PC-9 (cell line): ENCODE measurements at regions not wholly inside any gene's neighbourhood (a gene's known extent, or its start where the extent isn't known, plus 50 kb on each side); places are given as distances from the start of the nearest gene placed in this dataset.

Experiments used
- BruUV-seq: library from RNA; stranded (reverse); fragments of 400-500 nt; replicated peaks from 2 replicates; lab custom pipeline; 2021; lab: Mats Ljungman, UMichigan
- CTCF ChIA-PET: fragments of 300-600 bp; sonication (Branson Sonifier 250); formaldehyde crosslinking; loops from one replicate; lab custom pipeline; 2022; ENCODE audit warnings: antibody characterized with exemption; lab: Charles Lee
- POLR2A ChIA-PET: fragments of 300-600 bp; sonication (Branson Sonifier 250); formaldehyde crosslinking; loops from one replicate; lab custom pipeline; 2022; ENCODE audit warnings: antibody characterized with exemption; ENCODE audit not compliant: unreplicated experiment; lab: Charles Lee
- DNase-seq, 2 experiments: peaks; one replicate each; pipeline versions ENCODE4 v3.0.0 to v3.0.0-alpha.2; 2015 to 2022; ENCODE audit warnings: mixed read lengths in 1 of 2
- H2AFZ ChIP-seq: fragments of 200-600 bp; sonication (generic); 2 replicates; pipeline ENCODE4 v1.8.1; 2017; ENCODE audit warnings: antibody characterized with exemption
- H3F3A ChIP-seq: fragments of 200-600 bp; sonication (generic); 2 replicates; pipeline ENCODE4 v1.8.1; 2017; ENCODE audit warnings: antibody characterized with exemption, mild to moderate bottlenecking, low read depth; ENCODE audit not compliant: insufficient read depth
- H3K27ac ChIP-seq: fragments of 200-600 bp; sonication (generic); 2 replicates; pipeline ENCODE4 v1.6.1; 2016; ENCODE audit warnings: mixed run types
- H3K27me3 ChIP-seq: fragments of 200-600 bp; sonication (generic); 2 replicates; pipeline ENCODE4 v1.6.1; 2016; ENCODE audit warnings: low read depth, mixed run types; ENCODE audit not compliant: insufficient read depth
- H3K36me3 ChIP-seq: fragments of 200-600 bp; sonication (generic); 2 replicates; pipeline ENCODE4 v1.6.1; 2016; ENCODE audit warnings: low read depth, mixed run types
- H3K4me1 ChIP-seq: fragments of 200-600 bp; sonication (generic); replicated peaks from 2 replicates; pipeline ENCODE4 v1.6.1; 2016; ENCODE audit warnings: mixed run types; ENCODE audit not compliant: insufficient read depth
- H3K4me2 ChIP-seq: fragments of 200-600 bp; sonication (generic); 2 replicates; pipeline ENCODE4 v1.6.1; 2017; ENCODE audit warnings: mixed run types
- H3K4me3 ChIP-seq: fragments of 200-600 bp; sonication (generic); 2 replicates; pipeline ENCODE4 v1.6.1; 2016; ENCODE audit warnings: mixed run types
- H3K79me2 ChIP-seq: fragments of 200-600 bp; sonication (generic); 2 replicates; pipeline ENCODE4 v1.6.1; 2017; ENCODE audit warnings: low read depth, mixed run types
- H3K9me2 ChIP-seq: fragments of 200-600 bp; sonication (generic); 2 replicates; pipeline ENCODE4 v1.8.1; 2017; ENCODE audit warnings: mild to moderate bottlenecking; ENCODE audit not compliant: insufficient read depth
- H3K9me3 ChIP-seq: fragments of 200-600 bp; sonication (generic); 2 replicates; pipeline ENCODE4 v1.8.1; 2016; ENCODE audit warnings: low read depth; ENCODE audit not compliant: insufficient read depth
- H4K20me1 ChIP-seq: fragments of 200-600 bp; sonication (generic); 2 replicates; pipeline ENCODE4 v1.8.1; 2017; ENCODE audit not compliant: insufficient read depth
- EZH2 ChIP-seq: fragments of 200-600 bp; sonication (generic); IDR thresholded peaks from 2 replicates; pipeline ENCODE4 v1.8.0; 2017; ENCODE audit warnings: antibody characterized with exemption, low read depth
- intact Hi-C: fragments of 100-400 bp; cut with micrococcal nuclease; formaldehyde crosslinking; loops from one replicate; pipeline ENCODE4 v1.10.0; 2022; ENCODE audit not compliant: unreplicated experiment
- TF ChIP-seq, protein P1 (sequence below): fragments of 200-600 bp; sonication (generic); conservative IDR thresholded peaks from 2 replicates; pipeline ENCODE4 v1.6.1; 2017; ENCODE audit warnings: mixed run types, antibody characterized with exemption, mild to moderate bottlenecking, moderate library complexity

- POLR2A ChIA-PET, result no interaction called here
- Histone ChIP-seq H4K20me1 (no peaks in the 10 kb centered on the region), H3K36me3 (no peaks in the 10 kb centered on the region), H2AFZ (no peak overlapping the region), H3K4me1 (no peaks in the 10 kb centered on the region), H3K27ac (no peak overlapping the region), H3F3A (no peaks in the 10 kb centered on the region), H3K4me2 (no peak overlapping the region), H3K27me3 (no peaks in the 10 kb centered on the region), H3K9me3 (no peaks in the 10 kb centered on the region), H3K79me2 (no peaks in the 10 kb centered on the region), H3K9me2 (no peaks in the 10 kb centered on the region), H3K4me3 (no peak overlapping the region)
- DNase-seq, result no peak
- BruUV-seq, result no TSS peak
- intact Hi-C loops, result no loop called here
- CTCF ChIA-PET, result no interaction called here
- no peak for TF ChIP-seq EZH2
- TF ChIP-seq, protein P1, sequence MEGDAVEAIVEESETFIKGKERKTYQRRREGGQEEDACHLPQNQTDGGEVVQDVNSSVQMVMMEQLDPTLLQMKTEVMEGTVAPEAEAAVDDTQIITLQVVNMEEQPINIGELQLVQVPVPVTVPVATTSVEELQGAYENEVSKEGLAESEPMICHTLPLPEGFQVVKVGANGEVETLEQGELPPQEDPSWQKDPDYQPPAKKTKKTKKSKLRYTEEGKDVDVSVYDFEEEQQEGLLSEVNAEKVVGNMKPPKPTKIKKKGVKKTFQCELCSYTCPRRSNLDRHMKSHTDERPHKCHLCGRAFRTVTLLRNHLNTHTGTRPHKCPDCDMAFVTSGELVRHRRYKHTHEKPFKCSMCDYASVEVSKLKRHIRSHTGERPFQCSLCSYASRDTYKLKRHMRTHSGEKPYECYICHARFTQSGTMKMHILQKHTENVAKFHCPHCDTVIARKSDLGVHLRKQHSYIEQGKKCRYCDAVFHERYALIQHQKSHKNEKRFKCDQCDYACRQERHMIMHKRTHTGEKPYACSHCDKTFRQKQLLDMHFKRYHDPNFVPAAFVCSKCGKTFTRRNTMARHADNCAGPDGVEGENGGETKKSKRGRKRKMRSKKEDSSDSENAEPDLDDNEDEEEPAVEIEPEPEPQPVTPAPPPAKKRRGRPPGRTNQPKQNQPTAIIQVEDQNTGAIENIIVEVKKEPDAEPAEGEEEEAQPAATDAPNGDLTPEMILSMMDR, result no peak
Measured at GRCh38 chr11:91846002-91846401, 378.6 kb upstream of the FAT3 start.

DNA sequence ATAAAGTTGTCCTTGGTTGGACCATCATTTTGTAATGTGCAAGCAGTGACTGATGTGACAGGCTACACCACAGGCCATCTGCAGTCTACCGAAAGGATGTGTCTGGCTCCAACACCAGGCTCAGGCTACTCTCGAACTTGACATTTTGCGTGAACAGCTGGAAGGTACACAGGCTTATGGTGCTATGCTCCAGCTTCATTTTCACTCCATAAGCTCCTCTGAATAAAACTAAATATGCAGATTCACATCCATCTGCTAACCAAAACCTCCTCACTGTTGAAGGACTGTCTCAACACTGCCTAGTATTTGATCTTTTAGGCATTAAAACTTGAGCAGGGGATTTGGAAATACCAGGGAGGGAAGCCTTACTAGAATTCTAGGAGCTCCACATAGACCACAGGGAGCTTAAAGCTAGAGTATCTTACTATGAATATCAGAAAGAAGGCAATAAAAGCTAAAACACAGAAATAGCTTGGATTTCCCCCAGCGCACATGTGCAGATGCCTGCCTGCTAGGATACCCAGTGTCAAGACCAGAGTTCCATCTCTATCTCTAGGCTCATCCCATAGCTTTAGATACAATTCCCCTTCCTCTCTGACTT, 383.9 kb upstream of the FAT3 start:
- no peak overlapping the region for H3K4me3 ChIP-seq
- CTCF ChIA-PET, result no interaction called here

GRCh38 chr11:91837411-91838330, 386.9 kb upstream of the FAT3 start:
- Histone ChIP-seq H3K27me3 (no peaks in the 10 kb centered on the region), H3K4me3 (no peak overlapping the region), H3K4me2 (no peak overlapping the region), H3K4me1 (no peaks in the 10 kb centered on the region), H2AFZ (no peak overlapping the region), H4K20me1 (no peaks in the 10 kb centered on the region), H3K9me3 (no peaks in the 10 kb centered on the region), H3K27ac (no peak overlapping the region), H3K79me2 (no peaks in the 10 kb centered on the region), H3K9me2 (no peaks in the 10 kb centered on the region; the same call in 1 of the 2 replicates), H3F3A (no peaks in the 10 kb centered on the region), H3K36me3 (no peaks in the 10 kb centered on the region)
- no peak for TF ChIP-seq EZH2
- TF ChIP-seq, protein P1, result no peak
- ChIA-PET POLR2A (no interaction called here), CTCF (no interaction called here)
- intact Hi-C loops, result no loop called here
- no peak for DNase-seq
- BruUV-seq, result no TSS peak

More for the DNA sequence above, 383.9 kb upstream of the FAT3 start:
- Histone ChIP-seq H3K79me2 (no peaks in the 10 kb centered on the region), H3K27me3 (no peaks in the 10 kb centered on the region), H3K9me2 (no peaks in the 10 kb centered on the region; the same call in 1 of the 2 replicates), H3K36me3 (no peaks in the 10 kb centered on the region), H3K27ac (no peak overlapping the region), H2AFZ (no peak overlapping the region), H3K4me2 (no peak overlapping the region), H4K20me1 (no peaks in the 10 kb centered on the region), H3F3A (no peaks in the 10 kb centered on the region), H3K4me1 (no peaks in the 10 kb centered on the region), H3K9me3 (no peaks in the 10 kb centered on the region)
- intact Hi-C loops, result no loop called here
- BruUV-seq, result no TSS peak
- no peak for TF ChIP-seq EZH2
- TF ChIP-seq, protein P1, result no peak
- POLR2A ChIA-PET, result no interaction called here
- DNase-seq, result no peak
